ENCODE measurements at regions not wholly inside any gene's neighbourhood (a gene's known extent, or its start where the extent isn't known, plus 50 kb on each side); places are given as distances from the start of the nearest gene placed in this dataset.

- Histone ChIP-seq H3K4me1 (ENCODE audit: control insufficient read depth, insufficient read depth, low read length) (no peaks in the 10 kb centered on the region), H3K27me3 (ENCODE audit: control insufficient read depth, insufficient read depth, low read length) (no peaks in the 10 kb centered on the region; the same call in none of the 2 replicates), H3K9me3 (ENCODE audit: control insufficient read depth, insufficient read depth, low read depth, low read length) (no peaks in the 10 kb centered on the region), H3K36me3 (ENCODE audit: control insufficient read depth, insufficient read depth, low read length) (no peaks in the 10 kb centered on the region), H3K4me3 (ENCODE audit: low read depth in 2 of 2, low read length in 2 of 2) (no peak overlapping the region), H3K27ac (ENCODE audit: low read length) (no peak overlapping the region)
- CTCF ChIA-PET, result no interaction called here
- no peak for TF ChIP-seq SIN3A (IDR thresholded peaks at IDR 0.05; ENCODE audit: borderline replicate concordance, insufficient read depth, low read depth, low read length)
- TF ChIP-seq CTCF (IDR thresholded peaks at IDR 0.05), result no peak
- no peak for TF ChIP-seq POLR2AphosphoS5 (IDR thresholded peaks at IDR 0.05; ENCODE audit: low read depth, low read length)
- TF ChIP-seq REST (IDR thresholded peaks at IDR 0.05; ENCODE audit: insufficient read depth in 1 of 2, low read depth in 2 of 2, low read length in 1 of 2), result no peak
- no peak for TF ChIP-seq TCF7L2 (IDR thresholded peaks at IDR 0.05; ENCODE audit: low read depth, low read length)
- intact Hi-C loops (cut with micrococcal nuclease; ENCODE audit: unreplicated experiment) (no loop called here), in situ Hi-C loops (cut with HindIII; ENCODE audit: low pct_unique_long_range_greater_than_20kb, low sequenced_read_pairs) (no loop called here)
- ATAC-seq (no peak), DNase-seq (ENCODE audit: low read depth, low spot score) (no peak)
- BruUV-seq (replicated peaks), result no TSS peak
- POLR2A ChIA-PET, result no interaction called here
Measured at GRCh38 chr3:43862470-43862869, 171.7 kb downstream of the ABHD5 start.

- no peak for ATAC-seq
- no TSS peak for BruUV-seq (replicated peaks)
- Histone ChIP-seq H3K9me3 (ENCODE audit: control insufficient read depth, insufficient read depth, low read depth, low read length) (no peaks in the 10 kb centered on the region), H3K27ac (ENCODE audit: low read length) (no peak overlapping the region), H3K4me3 (ENCODE audit: low read depth in 2 of 2, low read length in 2 of 2) (no peak overlapping the region), H3K27me3 (ENCODE audit: control insufficient read depth, insufficient read depth, low read length) (no peaks in the 10 kb centered on the region; the same call in none of the 2 replicates), H3K36me3 (ENCODE audit: control insufficient read depth, insufficient read depth, low read length) (no peaks in the 10 kb centered on the region), H3K4me1 (ENCODE audit: control insufficient read depth, insufficient read depth, low read length) (no peaks in the 10 kb centered on the region)
- intact Hi-C loops (cut with micrococcal nuclease; ENCODE audit: unreplicated experiment) (no loop called here), in situ Hi-C loops (cut with HindIII; ENCODE audit: low pct_unique_long_range_greater_than_20kb, low sequenced_read_pairs) (no loop called here)
- ChIA-PET CTCF (no interaction called here), POLR2A (no interaction called here)
- no peak for DNase-seq (ENCODE audit: low read depth, low spot score)
- no peak for TF ChIP-seq REST (IDR thresholded peaks at IDR 0.05; ENCODE audit: insufficient read depth in 1 of 2, low read depth in 2 of 2, low read length in 1 of 2)
- no peak for TF ChIP-seq SIN3A (IDR thresholded peaks at IDR 0.05; ENCODE audit: borderline replicate concordance, insufficient read depth, low read depth, low read length)
Measured at GRCh38 chr3:43862992-43863805, 172.5 kb downstream of the ABHD5 start.

Measured in Panc1 (cell line).